A673 (cell line): ENCODE measurements at regions not wholly inside any gene's neighbourhood (a gene's known extent, or its start where the extent isn't known, plus 50 kb on each side); places are given as distances from the start of the nearest gene placed in this dataset.

Experiments used
- BruUV-seq: library from RNA; stranded (reverse); fragments of 400-500 nt; replicated peaks from 2 replicates; lab custom pipeline; 2021; lab: Mats Ljungman, UMichigan
- CTCF ChIA-PET: fragments of 300-600 bp; sonication (Branson Sonifier 250); formaldehyde crosslinking; loops from one replicate; lab custom pipeline; 2022; ENCODE audit warnings: antibody characterized with exemption; lab: Charles Lee
- POLR2A ChIA-PET: fragments of 300-600 bp; sonication (Branson Sonifier 250); formaldehyde crosslinking; loops from one replicate; lab custom pipeline; 2022; ENCODE audit warnings: antibody characterized with exemption; ENCODE audit not compliant: low non-redundant PET; lab: Charles Lee
- DNase-seq: peaks from one replicate; pipeline ENCODE4 v3.0.0-alpha.2; 2015; ENCODE audit warnings: low spot score
- H3K27ac ChIP-seq: fragments of 200-600 bp; sonication (generic); 2 replicates; pipeline ENCODE4 v1.5.1; 2016; ENCODE audit warnings: mixed run types, low read depth, mild to moderate bottlenecking, mixed read lengths, antibody characterized with exemption, low read length; ENCODE audit not compliant: poor library complexity, severe bottlenecking
- H3K27me3 ChIP-seq: fragments of 200-600 bp; sonication (generic); replicated peaks from 2 replicates; pipeline ENCODE4 v1.6.1; 2017; ENCODE audit warnings: mixed run types, low read depth, mild to moderate bottlenecking, mixed read lengths, antibody characterized with exemption, low read length; ENCODE audit not compliant: insufficient read depth, poor library complexity
- H3K36me3 ChIP-seq: fragments of 200-600 bp; sonication (generic); 2 replicates; pipeline ENCODE4 v1.6.1; 2016; ENCODE audit warnings: mixed run types, mild to moderate bottlenecking, mixed read lengths, antibody characterized with exemption, low read length; ENCODE audit not compliant: insufficient read depth, poor library complexity, severe bottlenecking
- H3K4me1 ChIP-seq: fragments of 200-600 bp; sonication (generic); 2 replicates; pipeline ENCODE4 v1.6.1; 2017; ENCODE audit warnings: mixed run types, mild to moderate bottlenecking, mixed read lengths, antibody characterized with exemption, low read length; ENCODE audit not compliant: insufficient read depth, poor library complexity, severe bottlenecking
- H3K4me3 ChIP-seq: fragments of 200-600 bp; sonication (generic); 2 replicates; pipeline ENCODE4 v1.5.1; 2016; ENCODE audit warnings: low read depth, mixed run types, mild to moderate bottlenecking, mixed read lengths, low read length; ENCODE audit not compliant: poor library complexity, severe bottlenecking
- H3K9me3 ChIP-seq: fragments of 200-600 bp; sonication (generic); 2 replicates; pipeline ENCODE4 v1.6.1; 2016; ENCODE audit warnings: mixed run types, low read depth, mild to moderate bottlenecking, mixed read lengths, antibody characterized with exemption, low read length; ENCODE audit not compliant: poor library complexity, severe bottlenecking
- EZH2 ChIP-seq: fragments of 200-600 bp; sonication (generic); IDR thresholded peaks from 2 replicates; pipeline ENCODE4 v1.6.1; 2017; ENCODE audit warnings: borderline replicate concordance, low read depth, mild to moderate bottlenecking, mixed read lengths, antibody characterized with exemption, low read length; ENCODE audit not compliant: poor library complexity, severe bottlenecking
- intact Hi-C: fragments of 100-400 bp; cut with micrococcal nuclease; formaldehyde crosslinking; loops from one replicate; pipeline ENCODE4 v1.10.0; 2022; ENCODE audit not compliant: unreplicated experiment
- TF ChIP-seq, protein P1 (sequence below): fragments of 300-800, 200-600 bp; sonication (generic); conservative IDR thresholded peaks from 2 replicates; pipeline ENCODE4 v1.5.1; 2017; ENCODE audit warnings: low read depth, mild to moderate bottlenecking, antibody characterized with exemption, low read length, moderate library complexity, mixed read lengths

DNA sequence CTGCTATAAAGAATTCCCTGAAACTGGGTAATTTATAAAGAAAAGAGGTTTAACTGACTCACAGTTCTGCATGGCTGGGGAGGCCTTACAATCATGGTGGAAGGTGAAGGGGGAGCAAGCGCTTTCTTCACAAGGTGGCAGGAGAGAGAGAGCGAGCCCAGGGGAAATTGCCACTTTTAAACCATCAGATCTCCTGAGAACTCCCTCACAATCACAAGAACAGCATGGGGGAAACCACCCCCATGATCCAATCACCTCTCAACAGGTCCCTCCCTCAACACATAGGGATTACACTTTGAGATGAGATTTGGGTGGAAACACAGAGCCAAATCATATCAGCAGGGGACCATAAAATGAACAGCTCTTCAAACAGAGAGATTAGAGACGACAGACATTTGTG lies 198.6 kb downstream of the MAGEB5 start:
- H3K4me1 ChIP-seq, result no peaks in the 10 kb centered on the region
- intact Hi-C loops, result no loop called here
- no TSS peak for BruUV-seq
- POLR2A ChIA-PET, result no interaction called here
- H3K9me3 ChIP-seq, result no peaks in the 10 kb centered on the region
- H3K36me3 ChIP-seq, result no peaks in the 10 kb centered on the region
- TF ChIP-seq, protein P1, sequence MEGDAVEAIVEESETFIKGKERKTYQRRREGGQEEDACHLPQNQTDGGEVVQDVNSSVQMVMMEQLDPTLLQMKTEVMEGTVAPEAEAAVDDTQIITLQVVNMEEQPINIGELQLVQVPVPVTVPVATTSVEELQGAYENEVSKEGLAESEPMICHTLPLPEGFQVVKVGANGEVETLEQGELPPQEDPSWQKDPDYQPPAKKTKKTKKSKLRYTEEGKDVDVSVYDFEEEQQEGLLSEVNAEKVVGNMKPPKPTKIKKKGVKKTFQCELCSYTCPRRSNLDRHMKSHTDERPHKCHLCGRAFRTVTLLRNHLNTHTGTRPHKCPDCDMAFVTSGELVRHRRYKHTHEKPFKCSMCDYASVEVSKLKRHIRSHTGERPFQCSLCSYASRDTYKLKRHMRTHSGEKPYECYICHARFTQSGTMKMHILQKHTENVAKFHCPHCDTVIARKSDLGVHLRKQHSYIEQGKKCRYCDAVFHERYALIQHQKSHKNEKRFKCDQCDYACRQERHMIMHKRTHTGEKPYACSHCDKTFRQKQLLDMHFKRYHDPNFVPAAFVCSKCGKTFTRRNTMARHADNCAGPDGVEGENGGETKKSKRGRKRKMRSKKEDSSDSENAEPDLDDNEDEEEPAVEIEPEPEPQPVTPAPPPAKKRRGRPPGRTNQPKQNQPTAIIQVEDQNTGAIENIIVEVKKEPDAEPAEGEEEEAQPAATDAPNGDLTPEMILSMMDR, result no peak
- TF ChIP-seq EZH2, result no peak
- no peak for DNase-seq
- CTCF ChIA-PET, result no interaction called here
- H3K4me3 ChIP-seq, result no peak overlapping the region
- H3K27me3 ChIP-seq, result no peaks in the 10 kb centered on the region
- no peak overlapping the region for H3K27ac ChIP-seq

DNA sequence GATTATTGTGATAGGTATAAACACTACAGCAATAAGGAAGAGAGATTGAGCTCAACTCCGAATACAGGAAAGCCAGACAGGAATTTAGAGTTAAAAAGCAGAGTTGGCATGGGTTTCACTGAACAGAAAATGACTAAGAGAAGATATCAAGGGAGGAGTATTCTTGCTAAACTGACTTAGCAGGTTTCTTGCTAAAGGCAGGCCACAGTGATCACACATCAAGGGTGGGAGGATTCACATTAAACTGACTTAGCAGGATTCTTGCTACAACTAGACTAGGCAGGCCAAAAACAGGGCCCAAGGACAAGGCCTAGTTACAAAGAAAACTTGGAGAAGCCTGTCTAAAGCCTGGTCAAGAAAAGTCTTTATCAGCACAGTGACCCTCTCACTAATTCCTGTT lies 195.1 kb downstream of the MAGEB5 start:
- no peak for TF ChIP-seq EZH2
- TF ChIP-seq, protein P1, result no peak
- Histone ChIP-seq H3K4me1 (no peaks in the 10 kb centered on the region), H3K27ac (no peak overlapping the region), H3K36me3 (no peaks in the 10 kb centered on the region), H3K27me3 (no peaks in the 10 kb centered on the region), H3K4me3 (no peak overlapping the region), H3K9me3 (no peaks in the 10 kb centered on the region)
- POLR2A ChIA-PET, result no interaction called here
- intact Hi-C loops, result no loop called here
- BruUV-seq, result no TSS peak
- CTCF ChIA-PET, result no interaction called here
- DNase-seq, result no peak

DNA sequence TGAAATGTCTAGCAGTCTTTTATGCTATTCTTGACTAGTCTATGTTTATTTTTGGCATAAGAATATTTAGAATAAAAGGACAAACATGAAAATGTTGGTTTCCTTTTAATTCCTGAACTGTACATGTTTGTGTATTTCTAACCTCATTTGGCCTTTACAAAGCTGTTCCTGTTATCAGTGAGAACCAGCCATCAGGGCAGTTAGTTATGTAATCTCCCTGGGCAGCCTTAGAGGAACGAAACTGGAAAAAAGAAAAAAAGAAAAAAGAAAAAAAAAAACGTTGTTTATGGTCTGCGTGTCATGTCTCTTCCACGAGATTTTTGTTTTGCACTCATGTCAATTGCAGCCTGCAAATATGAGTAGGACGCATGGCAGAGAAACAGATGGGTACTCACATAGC lies 193.7 kb downstream of the MAGEB5 start:
- Histone ChIP-seq H3K27ac (no peak overlapping the region), H3K36me3 (no peaks in the 10 kb centered on the region), H3K4me3 (no peak overlapping the region), H3K4me1 (no peaks in the 10 kb centered on the region), H3K9me3 (no peaks in the 10 kb centered on the region), H3K27me3 (no peaks in the 10 kb centered on the region)
- BruUV-seq, result no TSS peak
- intact Hi-C loops, result no loop called here
- no peak for DNase-seq
- ChIA-PET CTCF (no interaction called here), POLR2A (no interaction called here)
- TF ChIP-seq EZH2, result no peak
- TF ChIP-seq, protein P1, result no peak
